ENCODE measurements at regions not wholly inside any gene's neighbourhood (a gene's known extent, or its start where the extent isn't known, plus 50 kb on each side); places are given as distances from the start of the nearest gene placed in this dataset.

GRCh38 chr14:54046250-54046649 lies 89.6 kb upstream of the BMP4 start:
- TF ChIP-seq CTCF (IDR thresholded peaks at IDR 0.05) (no peak), POLR2A (IDR thresholded peaks at IDR 0.05) (no peak)

Measured in right lobe of liver (tissue), 4 donors.